Left lung (tissue), 4 donors: ENCODE measurements at regions not wholly inside any gene's neighbourhood (a gene's known extent, or its start where the extent isn't known, plus 50 kb on each side); places are given as distances from the start of the nearest gene placed in this dataset.
"Not testable (repeated sequence)": the region's sequence is repeated elsewhere in the genome, so short reads cannot be mapped to it uniquely, and the experiment has no call there.

Experiments
- ATAC-seq: fragments of 200-7000 bp; cut with Tn5 transposase; one replicate; pipeline ENCODE4 v1.9.1; 2020; ENCODE audit warnings: moderate library complexity
- DNase-seq, 4 donors: peaks; one replicate each; pipeline ENCODE4 v3.0.0-alpha.2; 2013 to 2020
- H3K27ac ChIP-seq, 2 donors: fragments of 200-600 bp; sonication (generic) in 1 of 2; one replicate each; pipeline versions ENCODE4 v1.5.0 to v1.8.0; 2020 to 2021
- H3K27me3 ChIP-seq, 2 donors: fragments of 200-600 bp; sonication (generic) in 1 of 2; one replicate each; pipeline versions ENCODE4 v1.5.0 to v1.8.0; 2020 to 2021
- H3K36me3 ChIP-seq, 2 donors: fragments of 200-600 bp; sonication (generic) in 1 of 2; one replicate each; pipeline versions ENCODE4 v1.5.0 to v1.8.0; 2020 to 2021
- H3K4me1 ChIP-seq, 2 donors: fragments of 200-600 bp; one replicate each; pipeline ENCODE4 v1.8.0; 2021
- H3K4me3 ChIP-seq, 2 donors: fragments of 200-600 bp; sonication (generic) in 1 of 2; one replicate each; pipeline versions ENCODE4 v1.5.0 to v1.8.0; 2020 to 2021; ENCODE audit warnings: mild to moderate bottlenecking in 1 of 2
- H3K9me3 ChIP-seq, 2 donors: fragments of 200-600 bp; sonication (generic) in 1 of 2; one replicate each; pipeline versions ENCODE4 v1.5.0 to v1.8.0; 2020 to 2021
- intact Hi-C, 2 donors: fragments of 100-400 bp; cut with DNase I; formaldehyde crosslinking; loops; one replicate each; pipeline versions ENCODE4 v1.11.2 to v1.14.2; 2022
- TF ChIP-seq, protein P1 (sequence below), 2 donors: fragments of 200-600 bp; sonication (generic) in 1 of 2; IDR thresholded peaks; one replicate each; pipeline versions ENCODE4 v1.5.0 to v1.8.0; 2021; ENCODE audit warnings: antibody characterized with exemption in 2 of 2
- donor health status: DM: no; HTN: yes; CAD: no.
- donor health status: DM: no; HTN: no; CAD: no.

DNA sequence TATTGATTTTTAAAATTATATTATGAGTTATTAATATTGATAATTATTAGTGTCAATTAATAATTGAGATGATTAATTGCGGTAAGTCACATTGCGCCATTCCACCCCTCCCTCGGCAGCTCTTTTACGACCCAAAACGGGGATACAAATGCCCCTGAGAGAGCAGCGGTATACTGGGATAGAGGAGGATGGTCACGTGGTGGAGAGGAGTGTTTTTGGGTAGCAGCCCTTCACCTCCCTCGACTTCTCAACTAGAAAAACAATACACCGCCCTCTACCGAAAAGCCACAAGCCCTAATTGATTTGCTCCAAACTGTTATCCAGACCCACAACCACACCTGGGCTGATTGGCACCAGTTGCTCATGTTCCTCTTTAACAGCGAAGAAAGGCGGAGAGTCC is 71.0 kb downstream of the DAPL1 start:
- H3K27me3 ChIP-seq, H3K4me1 ChIP-seq, ATAC-seq, H3K4me3 ChIP-seq, H3K36me3 ChIP-seq, DNase-seq, H3K9me3 ChIP-seq, intact Hi-C loops, H3K27ac ChIP-seq: not testable (repeated sequence)

DNA sequence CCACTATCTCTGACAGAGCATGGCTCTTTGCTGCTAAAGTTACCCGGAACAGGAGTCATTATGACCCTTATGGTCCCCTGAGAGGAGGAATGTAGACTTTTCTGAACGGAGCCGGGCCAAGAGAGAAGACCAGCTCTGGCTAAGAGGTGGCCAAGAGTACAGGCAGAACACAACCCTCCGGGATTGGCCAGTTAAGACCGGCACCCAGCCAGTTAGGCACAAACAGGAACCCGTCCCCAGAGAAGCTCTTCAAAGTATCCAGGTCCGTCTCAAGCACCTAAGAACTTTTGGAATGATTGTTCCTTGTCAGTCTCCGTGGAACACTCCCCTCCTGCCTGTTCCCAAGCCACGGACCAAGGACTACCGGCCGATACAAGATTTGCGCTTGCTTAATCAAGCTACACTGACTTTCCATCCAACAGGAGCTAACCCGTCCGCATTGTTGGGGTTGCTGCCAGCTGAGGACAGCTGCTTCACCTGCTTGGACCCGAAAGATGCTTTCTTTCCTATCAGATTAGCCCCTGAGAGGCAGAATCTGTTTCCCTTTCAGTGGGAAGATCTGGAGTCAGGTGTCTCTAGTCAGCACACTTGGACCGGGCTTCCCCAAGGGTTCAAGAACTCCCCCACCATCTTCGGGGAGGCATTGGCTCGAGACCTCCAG is 72.5 kb downstream of the DAPL1 start:
- H3K27ac ChIP-seq, intact Hi-C loops, H3K9me3 ChIP-seq, ATAC-seq, H3K36me3 ChIP-seq, DNase-seq, H3K4me1 ChIP-seq, H3K27me3 ChIP-seq, H3K4me3 ChIP-seq: not testable (repeated sequence)

DNA sequence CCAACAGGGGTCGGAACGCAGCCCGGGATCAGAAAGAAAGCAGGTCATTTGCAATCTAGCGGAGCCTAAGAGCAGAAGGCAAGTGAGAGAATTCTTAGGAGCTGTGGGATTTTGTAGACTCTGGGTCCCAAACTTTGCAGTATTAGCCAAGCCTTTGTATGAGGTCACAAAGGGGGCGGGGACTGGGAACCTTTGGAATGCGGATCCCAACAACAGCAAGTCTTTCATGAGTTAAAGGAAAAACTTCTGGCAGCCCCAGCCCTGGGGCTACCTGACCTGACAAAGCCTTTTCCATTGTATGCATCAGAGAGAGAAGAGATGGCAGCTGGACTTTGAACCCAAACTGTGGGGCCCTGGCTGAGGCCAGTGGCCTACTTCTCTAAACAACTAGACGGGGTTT is 73.3 kb downstream of the DAPL1 start:
- intact Hi-C loops, DNase-seq, H3K9me3 ChIP-seq, H3K27ac ChIP-seq, H3K4me1 ChIP-seq, H3K27me3 ChIP-seq, H3K4me3 ChIP-seq, ATAC-seq, H3K36me3 ChIP-seq: not testable (repeated sequence)

DNA sequence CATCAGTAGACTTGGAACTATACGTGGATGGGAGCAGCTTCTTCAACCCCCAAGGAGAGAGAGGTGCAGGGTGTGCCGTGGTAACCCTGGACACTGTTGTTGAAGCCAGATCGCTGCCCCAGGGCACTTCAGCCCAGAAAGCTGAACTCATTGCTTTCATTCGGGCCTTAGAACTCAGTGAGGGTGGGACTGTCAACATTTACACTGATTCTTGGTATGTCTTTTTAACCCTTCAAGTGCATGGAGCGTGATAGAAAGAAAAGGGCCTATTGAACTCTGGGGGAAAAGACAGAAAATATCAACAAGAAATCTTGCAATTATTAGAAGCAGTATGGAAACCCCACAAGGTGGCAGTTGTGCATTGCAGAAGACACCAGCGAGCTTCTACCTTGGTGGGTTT is 74.0 kb downstream of the DAPL1 start:
- ATAC-seq, H3K36me3 ChIP-seq, intact Hi-C loops: not testable (repeated sequence)

DNA sequence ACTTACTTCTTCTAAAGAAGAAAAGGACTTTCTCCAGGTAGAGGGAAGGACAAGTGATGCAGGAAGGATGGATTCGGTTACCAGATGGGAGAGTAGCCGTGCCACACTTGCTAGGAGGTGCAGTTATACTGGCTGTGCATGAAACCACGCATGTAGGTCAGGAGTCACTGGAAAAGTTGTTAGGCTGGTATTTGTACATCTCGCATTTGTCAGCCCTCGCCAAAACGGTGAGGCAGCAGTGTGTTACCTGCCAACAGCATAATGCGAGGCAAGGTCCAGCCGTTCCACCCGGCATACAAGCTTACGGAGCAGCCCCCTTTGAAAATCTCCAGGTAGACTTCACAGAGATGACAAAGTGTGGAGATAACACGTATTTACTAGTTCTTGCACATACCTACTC is 74.5 kb downstream of the DAPL1 start:
- ATAC-seq, intact Hi-C loops, H3K27me3 ChIP-seq, DNase-seq, H3K9me3 ChIP-seq, H3K27ac ChIP-seq, H3K4me1 ChIP-seq, H3K36me3 ChIP-seq, H3K4me3 ChIP-seq: not testable (repeated sequence)

More for the DNA sequence above, 74.0 kb downstream of the DAPL1 start:
- not testable (repeated sequence) for H3K4me1 ChIP-seq, H3K9me3 ChIP-seq, H3K4me3 ChIP-seq, H3K27ac ChIP-seq, DNase-seq, H3K27me3 ChIP-seq

DNA sequence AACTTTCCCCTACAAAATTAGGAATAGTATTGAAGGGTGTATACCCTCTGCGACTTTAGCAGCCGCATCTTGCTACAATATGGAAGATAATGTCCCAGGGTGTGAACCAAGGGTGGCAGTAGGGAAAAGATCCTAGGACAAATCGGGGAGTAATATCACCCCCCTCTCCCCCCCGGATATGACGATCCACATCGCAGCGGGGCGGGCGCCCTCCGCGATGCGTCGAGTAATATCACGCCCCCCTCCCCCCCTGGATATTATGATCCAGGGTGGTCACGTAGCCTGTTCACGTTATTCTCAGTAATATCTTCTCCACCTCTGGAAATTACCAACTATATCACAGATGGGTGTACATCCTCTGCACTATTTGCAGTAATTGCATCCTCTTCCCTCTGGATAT is 82.9 kb downstream of the DAPL1 start:
- Histone ChIP-seq H3K9me3 (no peaks in the 10 kb centered on the region), H3K27me3 (no peaks in the 10 kb centered on the region), H3K4me3 (no peak overlapping the region), H3K36me3 (no peaks in the 10 kb centered on the region), H3K4me1 (no peaks in the 10 kb centered on the region), H3K27ac (no peak overlapping the region)
- DNase-seq (no peak), ATAC-seq (no peak)
- intact Hi-C loops = no loop called here
- TF ChIP-seq, protein P1, sequence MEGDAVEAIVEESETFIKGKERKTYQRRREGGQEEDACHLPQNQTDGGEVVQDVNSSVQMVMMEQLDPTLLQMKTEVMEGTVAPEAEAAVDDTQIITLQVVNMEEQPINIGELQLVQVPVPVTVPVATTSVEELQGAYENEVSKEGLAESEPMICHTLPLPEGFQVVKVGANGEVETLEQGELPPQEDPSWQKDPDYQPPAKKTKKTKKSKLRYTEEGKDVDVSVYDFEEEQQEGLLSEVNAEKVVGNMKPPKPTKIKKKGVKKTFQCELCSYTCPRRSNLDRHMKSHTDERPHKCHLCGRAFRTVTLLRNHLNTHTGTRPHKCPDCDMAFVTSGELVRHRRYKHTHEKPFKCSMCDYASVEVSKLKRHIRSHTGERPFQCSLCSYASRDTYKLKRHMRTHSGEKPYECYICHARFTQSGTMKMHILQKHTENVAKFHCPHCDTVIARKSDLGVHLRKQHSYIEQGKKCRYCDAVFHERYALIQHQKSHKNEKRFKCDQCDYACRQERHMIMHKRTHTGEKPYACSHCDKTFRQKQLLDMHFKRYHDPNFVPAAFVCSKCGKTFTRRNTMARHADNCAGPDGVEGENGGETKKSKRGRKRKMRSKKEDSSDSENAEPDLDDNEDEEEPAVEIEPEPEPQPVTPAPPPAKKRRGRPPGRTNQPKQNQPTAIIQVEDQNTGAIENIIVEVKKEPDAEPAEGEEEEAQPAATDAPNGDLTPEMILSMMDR (IDR thresholded peaks at IDR 0.05) = no peak

DNA sequence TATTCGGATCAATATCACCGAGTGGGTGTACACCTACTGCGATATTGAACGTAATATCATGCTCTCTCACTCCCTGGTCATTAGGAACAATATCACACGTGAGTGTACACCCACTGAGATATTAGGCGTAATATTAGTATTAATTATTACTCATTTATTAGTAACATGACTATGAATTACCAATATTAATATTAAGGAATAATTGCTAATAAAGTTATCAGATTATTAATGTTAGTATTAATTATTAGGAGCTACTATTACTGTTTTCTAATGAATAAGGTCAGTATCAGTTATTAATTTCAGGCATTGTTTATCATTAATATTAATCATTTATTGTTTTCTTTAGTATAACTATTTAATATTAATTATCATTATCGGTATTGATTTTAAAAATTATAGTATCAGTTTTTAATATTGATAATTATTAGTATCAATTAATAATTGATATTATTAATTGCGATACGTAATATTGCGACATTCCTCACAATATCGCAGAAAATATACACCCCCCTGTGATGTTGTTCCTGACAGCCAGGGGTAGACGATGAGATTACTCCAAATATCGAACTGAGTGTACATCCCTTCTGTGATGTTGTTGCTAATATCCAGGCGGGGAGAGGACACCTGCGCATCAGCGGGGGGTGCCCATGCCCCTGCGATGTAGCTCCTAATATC is 84.2 kb downstream of the DAPL1 start:
- H3K27me3 ChIP-seq = no peaks in the 10 kb centered on the region
- no peak for ATAC-seq
- intact Hi-C loops = no loop called here
- H3K4me1 ChIP-seq = no peaks in the 10 kb centered on the region
- no peaks in the 10 kb centered on the region for H3K36me3 ChIP-seq
- TF ChIP-seq, protein P1 (IDR thresholded peaks at IDR 0.05) = no peak
- H3K27ac ChIP-seq = no peak overlapping the region
- no peak for DNase-seq
- no peaks in the 10 kb centered on the region for H3K9me3 ChIP-seq
- H3K4me3 ChIP-seq = no peak overlapping the region

DNA sequence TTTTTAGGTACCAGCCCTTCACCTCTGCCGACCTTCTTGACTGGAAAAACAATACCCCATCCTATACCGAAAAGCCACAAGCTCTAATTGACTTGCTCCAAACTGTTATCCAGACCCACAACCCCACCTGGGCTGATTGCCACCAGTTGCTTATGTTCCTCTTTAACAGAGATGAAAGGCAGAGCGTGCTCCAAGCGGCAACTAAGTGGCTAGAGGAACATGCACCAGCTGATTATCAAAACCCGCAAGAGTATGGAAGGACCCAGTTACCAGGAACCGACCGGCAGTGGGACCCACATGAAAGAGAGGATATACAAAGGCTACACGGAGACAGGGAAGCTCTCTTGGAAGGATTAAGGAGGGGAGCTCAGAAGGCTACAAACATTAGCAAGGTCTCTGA is 86.1 kb upstream of the TANC1 start:
- Histone ChIP-seq H3K27ac (no peak overlapping the region), H3K36me3 (no peaks in the 10 kb centered on the region), H3K4me1 (no peaks in the 10 kb centered on the region), H3K9me3 (no peaks in the 10 kb centered on the region), H3K4me3 (no peak overlapping the region), H3K27me3 (no peaks in the 10 kb centered on the region)
- DNase-seq (no peak), ATAC-seq (no peak)
- intact Hi-C loops = no loop called here
- TF ChIP-seq, protein P1 (IDR thresholded peaks at IDR 0.05) = no peak

DNA sequence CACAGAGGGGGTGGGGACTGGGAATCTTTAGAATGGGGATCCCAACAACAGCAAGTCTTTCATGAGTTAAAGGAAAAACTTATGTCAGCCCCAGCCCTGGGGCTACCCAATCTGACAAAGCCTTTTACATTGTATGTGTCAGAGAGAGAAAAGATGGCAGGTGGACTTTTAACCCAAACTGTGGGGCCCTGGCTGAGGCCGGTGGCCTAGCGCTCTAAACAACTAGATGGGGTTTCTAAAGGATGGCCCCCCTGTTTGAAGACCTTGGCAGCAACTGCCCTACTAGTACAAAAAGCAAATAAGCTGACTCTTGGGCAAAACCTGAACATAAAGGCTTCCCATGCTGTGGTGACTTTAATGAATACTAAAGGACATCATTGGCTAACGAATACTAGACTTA is 83.9 kb upstream of the TANC1 start:
- H3K27ac ChIP-seq, intact Hi-C loops, ATAC-seq: not testable (repeated sequence)

DNA sequence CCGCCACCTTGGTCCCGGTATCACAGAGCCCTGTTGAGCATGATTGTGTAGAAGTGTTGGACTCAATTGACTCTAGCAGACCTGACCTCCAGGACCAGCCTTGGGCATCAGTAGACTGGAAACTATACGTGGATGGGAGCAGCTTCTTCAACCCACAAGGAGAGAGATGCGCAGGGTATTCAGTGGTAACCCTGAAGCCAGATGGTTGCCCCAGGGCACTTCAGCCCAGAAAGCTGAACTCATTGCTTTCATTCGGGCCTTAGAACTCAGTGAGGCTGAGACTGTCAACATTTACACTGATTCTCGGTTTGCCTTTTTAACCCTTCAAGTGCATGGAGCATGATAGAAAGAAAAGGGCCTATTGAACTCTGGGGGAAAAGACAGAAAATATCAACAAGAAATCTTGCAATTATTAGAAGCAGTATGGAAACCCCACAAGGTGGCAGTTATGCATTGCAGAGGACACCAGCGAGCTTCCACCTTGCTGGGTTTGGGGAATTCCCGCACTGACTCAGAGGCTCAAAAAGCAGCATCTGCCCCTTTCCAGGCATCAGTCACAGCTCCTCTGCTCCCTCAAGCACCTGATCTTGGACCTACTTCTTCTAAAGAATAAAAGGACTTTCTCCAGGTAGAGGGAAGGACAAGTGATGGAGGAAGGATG is 83.3 kb upstream of the TANC1 start:
- H3K4me3 ChIP-seq, H3K27me3 ChIP-seq, H3K27ac ChIP-seq, DNase-seq, H3K9me3 ChIP-seq, H3K36me3 ChIP-seq, ATAC-seq, H3K4me1 ChIP-seq, intact Hi-C loops: not testable (repeated sequence)

More for the DNA sequence above, 83.9 kb upstream of the TANC1 start:
- DNase-seq, H3K4me3 ChIP-seq, H3K9me3 ChIP-seq, H3K4me1 ChIP-seq, H3K27me3 ChIP-seq, H3K36me3 ChIP-seq: not testable (repeated sequence)
